ENCODE measurements at regions not wholly inside any gene's neighbourhood (a gene's known extent, or its start where the extent isn't known, plus 50 kb on each side); places are given as distances from the start of the nearest gene placed in this dataset.

- no peak for TF ChIP-seq EZH2phosphoT487 (IDR thresholded peaks at IDR 0.05; ENCODE audit: borderline replicate concordance)
- no peak for TF ChIP-seq CTCF (conservative IDR thresholded peaks at IDR 0.05; ENCODE audit: low read length)
Observed at GRCh38 chr14:21891921-21892320, 218.3 kb upstream of the OR4E1 start.

Measured in Loucy (cell line).